HG03097 (cell line): ENCODE measurements at regions not wholly inside any gene's neighbourhood (a gene's known extent, or its start where the extent isn't known, plus 50 kb on each side); places are given as distances from the start of the nearest gene placed in this dataset.
"Not testable (repeated sequence)": the region's sequence is repeated elsewhere in the genome, so short reads cannot be mapped to it uniquely, and the experiment has no call there.

Experiments used
- ATAC-seq: cut with Tn5 transposase; IDR thresholded peaks from one replicate; pipeline ENCODE4 v1.9.1; 2021; ENCODE audit not compliant: unreplicated experiment, low FRiP score

DNA sequence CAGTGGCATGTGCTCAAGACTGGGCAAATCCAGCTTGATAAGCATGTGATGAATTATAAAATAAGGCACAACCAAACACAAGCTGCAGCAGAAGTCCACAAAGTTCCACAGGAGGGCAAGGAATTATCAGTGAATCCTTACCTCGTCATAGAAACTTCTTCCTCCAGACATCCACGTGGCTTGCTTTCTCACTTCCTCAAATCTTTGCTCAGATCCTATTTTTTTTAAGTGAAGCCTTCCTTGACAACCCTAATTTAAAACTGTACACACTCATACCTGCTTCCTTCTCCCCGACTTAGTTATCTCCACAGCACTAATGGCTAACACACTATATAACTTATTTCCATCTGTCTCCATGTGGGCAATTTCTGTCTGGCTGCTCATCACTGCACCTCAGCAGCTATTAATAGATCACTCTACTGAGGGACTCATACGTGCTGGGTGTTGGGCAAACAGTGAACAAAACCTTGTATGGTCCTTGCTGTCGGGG lies 320.7 kb downstream of the KLF13 start:
- not testable (repeated sequence) for ATAC-seq

DNA sequence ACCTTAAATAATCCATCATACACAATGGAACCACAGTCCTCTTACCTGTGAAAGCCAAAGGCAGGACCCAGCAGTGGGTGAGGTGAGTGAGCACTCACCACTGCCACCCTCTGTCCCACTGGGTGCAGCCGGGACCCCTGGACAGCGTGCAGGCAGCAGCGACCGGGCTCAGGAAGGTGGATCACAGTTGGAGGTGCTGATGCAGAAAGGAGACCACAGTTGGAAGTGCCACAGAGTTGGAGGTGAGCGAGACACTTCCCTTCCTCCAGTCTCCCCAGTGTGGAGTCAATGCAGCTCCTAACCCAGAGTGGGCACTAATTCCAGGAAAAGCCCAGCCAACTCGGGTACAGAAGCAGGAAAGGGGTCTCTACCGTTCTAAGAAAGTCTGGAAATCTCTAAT lies 323.0 kb downstream of the KLF13 start:
- ATAC-seq, result not testable (repeated sequence)

GRCh38 chr15:31650055-31650701 lies 323.5 kb downstream of the KLF13 start:
- not testable (repeated sequence) for ATAC-seq

GRCh38 chr15:31656915-31657314 lies 330.3 kb downstream of the KLF13 start:
- not testable (repeated sequence) for ATAC-seq

GRCh38 chr15:31660816-31661215 lies 334.2 kb downstream of the KLF13 start:
- no peak for ATAC-seq

GRCh38 chr15:31665732-31666131 lies 339.1 kb downstream of the KLF13 start:
- not testable (repeated sequence) for ATAC-seq

DNA sequence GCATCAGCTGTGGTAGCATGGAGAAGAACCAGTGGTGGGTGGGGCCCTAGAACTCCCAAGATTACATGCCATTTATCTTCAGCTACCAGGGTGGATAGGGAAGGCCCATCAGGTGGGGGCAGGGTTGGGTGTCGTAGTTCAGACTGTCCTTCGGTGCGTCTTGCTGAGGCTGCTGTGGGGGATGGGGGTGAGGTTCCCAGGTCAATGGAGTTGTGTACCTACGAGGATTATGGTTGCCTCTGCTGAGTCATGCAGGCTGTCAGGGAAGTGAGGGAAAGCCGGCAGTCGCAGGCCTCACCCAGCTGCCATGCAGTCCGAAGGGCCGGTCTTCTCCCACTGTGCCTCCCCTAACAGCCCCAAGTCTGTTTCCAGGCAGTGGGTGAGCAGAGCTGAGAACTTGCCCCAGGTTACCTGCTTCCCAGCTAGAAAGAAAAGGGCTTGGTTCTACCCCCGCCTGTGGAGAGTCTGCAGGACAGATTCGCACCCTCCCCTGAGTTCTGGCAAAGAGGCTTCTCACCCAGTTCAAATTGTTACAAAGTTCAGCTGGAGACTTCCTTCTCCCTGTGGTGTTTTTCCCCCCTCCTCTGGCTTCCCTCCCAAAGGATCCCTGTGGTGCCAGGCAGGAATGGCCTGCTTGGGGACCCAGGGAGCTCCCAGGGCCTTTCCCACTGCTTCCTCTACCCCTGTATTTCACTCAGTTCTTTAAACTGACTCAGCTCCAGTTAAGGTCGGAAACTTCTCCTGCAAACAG lies 342.7 kb downstream of the KLF13 start:
- not testable (repeated sequence) for ATAC-seq

GRCh38 chr15:31673263-31673662 lies 346.6 kb downstream of the KLF13 start:
- not testable (repeated sequence) for ATAC-seq

DNA sequence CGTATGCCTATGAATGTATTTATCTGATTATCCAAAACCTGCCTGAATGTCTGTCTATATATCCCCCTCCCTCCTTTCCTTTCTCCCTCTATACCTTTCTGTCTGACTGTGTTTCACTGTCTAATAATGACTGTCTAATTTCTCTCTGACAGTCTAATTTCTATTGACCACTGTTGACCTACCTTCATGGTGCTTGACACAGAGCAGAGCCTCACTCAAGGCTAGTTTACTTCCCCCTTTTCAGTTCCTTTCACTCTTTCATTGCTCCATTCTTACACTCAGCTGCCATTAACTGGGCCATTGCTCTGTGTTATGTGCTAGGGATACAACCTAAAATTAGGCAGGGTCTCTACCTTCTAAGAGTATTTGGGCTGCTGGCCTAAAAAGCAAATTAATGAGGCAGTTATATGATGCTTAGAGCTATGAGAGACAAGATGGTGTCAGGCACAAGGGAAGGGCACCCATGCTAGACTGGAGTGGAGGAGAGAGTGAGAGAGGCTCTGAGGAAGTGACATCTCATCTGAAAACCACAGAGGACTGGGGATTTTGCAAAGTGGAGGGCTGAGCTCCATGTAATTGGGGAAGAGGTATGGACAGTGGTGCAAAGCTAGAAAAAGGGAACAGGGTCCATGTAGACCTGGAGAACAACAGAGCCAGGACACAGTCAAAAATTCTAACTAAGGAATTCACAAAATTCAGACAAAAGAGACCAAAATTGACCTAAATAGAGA lies 348.6 kb upstream of the CHRNA7 start:
- not testable (repeated sequence) for ATAC-seq

DNA sequence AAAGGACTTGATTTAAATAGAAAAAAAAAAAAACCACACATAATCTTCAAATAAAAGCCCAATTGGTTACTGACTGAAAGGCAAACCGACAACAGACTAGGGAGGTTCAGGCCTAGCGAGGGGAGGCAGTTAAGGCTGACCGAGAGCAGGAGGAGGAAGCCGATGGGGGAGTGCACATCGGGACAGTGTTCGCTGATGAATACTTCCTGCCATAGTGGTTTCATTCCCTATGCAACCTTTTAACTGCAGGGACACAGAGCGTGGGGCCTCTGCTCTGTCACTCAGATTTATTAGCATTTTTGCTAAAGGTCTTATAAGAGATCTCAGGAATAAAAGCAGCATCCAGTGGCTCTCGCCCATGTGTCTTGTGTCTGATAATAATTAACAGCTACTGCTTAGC lies 343.2 kb upstream of the CHRNA7 start:
- ATAC-seq, result not testable (repeated sequence)

DNA sequence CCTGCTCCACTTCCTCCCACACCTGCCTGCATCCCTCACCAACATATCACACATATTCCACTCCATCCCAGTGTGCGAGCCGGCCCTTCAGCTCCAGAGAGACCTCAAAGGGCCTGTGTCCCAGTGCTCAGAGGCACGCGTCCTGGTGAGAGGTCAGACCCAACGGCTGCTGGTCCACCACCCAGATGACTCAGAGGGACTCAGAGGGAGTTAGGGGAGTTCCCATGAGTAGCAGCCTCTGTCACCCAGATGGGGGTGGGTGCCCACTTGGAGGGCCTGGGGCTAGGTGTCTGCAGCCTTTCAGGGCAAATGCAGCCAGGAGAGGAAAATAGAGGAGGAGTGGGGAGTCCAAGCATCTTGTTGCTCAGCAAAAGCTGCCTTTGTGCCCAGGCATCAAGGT lies 333.8 kb upstream of the CHRNA7 start:
- ATAC-seq, result not testable (repeated sequence)

- not testable (repeated sequence) for ATAC-seq
Observed at GRCh38 chr15:31705076-31705678, 325.1 kb upstream of the CHRNA7 start.

DNA sequence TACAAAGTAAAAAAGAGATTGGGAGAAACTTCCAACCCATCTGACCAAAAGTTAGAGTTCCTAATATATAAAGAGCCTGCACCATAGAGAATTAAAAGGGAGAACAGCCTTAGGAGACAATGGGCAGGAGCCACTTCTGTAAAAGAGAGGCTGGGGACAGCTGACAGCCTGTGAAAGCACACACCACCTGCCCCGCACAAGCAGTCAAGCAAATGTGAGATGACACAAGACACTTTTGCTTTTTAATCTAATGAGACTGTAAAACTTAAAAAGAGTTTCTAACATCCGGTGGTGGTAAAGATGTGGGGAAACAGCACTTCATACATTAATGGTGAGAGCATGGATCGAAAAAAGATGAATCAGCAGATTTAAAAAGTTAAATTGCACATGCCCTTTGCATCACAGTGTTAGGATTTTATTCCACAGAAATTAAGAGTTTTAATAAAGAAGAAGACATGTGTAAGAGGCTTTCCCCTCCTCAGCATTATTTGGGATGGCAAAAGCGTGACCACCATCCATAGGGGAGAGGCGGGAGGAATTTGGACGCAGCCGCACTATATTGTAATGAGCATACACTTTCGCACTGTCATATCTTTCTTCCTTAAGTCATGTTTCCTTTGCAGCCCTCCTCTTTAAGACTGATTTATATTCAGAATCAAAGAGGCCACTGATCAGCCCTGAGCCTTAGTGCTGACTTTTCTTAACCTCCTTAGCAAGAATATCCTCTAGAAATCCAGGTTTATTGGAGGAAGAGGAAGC lies 322.2 kb upstream of the CHRNA7 start:
- peak; percentile 49 for ATAC-seq

DNA sequence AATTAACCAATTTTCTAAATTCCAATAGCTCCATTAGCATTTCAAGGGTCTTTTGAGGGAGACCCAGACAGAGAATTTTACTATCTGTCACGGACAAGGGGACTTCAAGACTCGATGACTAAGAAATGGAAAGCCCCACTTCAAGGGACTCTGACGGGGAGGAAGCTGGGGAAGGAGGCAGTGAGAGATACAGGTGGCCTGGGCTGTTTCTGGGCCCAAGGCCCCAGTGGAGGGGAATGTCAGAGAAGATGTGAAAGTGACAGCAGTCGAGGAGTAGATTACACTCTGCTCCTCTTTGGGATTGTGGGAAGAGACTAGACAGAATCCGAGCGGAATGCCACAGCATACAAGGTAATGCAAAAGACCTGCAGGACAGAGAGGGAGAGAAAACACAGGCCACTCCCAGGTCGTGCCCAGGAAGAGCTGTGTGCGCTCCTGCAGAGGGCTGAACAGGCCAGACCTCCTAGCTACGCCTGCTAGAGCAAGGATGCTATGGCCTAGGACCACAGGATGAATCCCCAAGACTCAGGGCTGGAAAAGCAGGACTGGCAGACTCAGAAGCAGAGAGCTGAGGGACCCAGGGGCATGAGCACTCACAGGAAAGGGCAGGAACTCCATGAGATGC lies 321.5 kb upstream of the CHRNA7 start:
- peak; percentile 61 for ATAC-seq

GRCh38 chr15:31709479-31709878 lies 320.8 kb upstream of the CHRNA7 start:
- ATAC-seq, result not testable (repeated sequence)

DNA sequence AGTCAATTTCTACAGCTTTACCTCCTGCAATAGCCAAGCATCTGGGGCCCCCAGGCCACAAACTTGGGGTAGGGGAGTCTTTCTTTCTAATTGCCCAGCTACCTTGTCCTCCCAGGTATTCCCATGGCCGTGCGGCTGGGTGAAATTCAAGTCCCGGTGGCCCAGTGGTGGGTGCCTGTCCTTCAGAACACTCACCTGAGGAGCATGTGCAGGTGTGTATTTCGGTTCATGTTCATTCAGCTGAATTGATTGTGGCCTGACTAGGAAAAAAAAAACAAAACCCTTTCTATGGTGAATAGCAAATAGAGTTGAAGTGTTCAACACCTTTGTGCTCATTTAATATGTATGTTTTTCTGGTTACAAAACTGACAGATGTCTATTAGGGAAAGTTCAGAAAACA lies 319.5 kb upstream of the CHRNA7 start:
- not testable (repeated sequence) for ATAC-seq

DNA sequence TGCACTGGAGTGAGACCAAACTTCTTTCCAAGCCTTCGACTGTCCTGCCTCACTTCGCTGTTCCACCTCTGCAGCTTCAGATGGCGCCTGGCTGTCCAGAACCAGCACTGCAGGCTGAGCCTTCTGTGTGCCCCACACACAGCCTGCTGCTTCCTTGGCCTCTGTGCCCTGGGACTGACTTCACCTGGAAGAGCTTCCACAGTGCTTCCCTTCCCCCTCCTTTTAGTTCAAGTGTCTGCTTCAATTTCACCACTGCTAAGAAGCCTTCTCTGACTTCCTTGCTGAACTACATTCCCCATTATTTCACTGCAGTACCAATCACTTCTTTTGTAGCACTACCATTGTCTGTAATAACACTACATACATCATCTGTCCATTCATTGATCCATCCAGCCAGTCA lies 315.1 kb upstream of the CHRNA7 start:
- not testable (repeated sequence) for ATAC-seq

DNA sequence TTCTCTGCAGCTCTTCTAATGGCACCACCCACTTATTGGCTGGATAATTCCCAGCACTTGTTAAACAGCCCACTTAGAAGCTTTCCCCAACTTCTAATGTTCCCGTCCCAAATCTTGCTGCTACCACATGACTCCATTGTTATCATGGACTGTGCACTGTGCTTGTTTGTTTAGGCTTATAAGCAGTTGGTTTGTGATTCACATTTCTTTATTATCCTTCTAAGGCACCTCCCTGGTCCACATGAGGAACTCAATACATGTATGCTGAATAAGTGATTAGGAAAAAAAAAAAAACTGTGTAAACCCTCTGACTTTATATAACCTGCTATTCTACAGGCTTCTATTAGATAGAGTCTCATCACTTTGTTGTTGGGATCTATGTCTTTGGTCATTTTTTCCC lies 311.7 kb upstream of the CHRNA7 start:
- not testable (repeated sequence) for ATAC-seq

DNA sequence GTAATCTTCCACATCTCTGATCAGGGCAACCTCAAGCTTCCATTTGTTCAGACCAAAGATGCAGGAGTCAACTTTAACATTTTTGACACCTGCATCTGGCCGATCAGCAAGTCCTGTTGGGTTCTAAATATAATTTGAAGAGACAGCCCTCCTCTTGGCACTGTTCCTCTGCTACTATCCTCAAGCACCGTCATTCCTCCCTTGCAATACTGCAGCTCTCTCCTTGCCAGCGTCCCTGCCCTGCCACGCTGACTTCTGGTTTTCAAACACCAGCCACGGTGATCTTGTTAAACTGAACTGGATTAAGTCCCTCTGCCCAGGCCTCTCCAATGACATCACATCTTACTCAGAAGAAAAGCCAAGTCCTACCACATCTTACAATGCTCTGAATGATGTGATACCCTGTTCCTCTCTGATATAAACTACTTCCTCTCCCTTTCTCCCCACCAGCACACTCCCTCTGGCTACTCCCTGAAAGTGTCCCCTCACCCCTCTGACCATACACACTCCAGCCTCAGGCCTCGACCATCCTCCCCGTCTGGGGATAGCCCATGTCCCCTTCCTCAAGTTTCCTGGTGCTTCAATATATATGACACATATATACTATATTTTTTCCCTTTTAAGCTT lies 310.8 kb upstream of the CHRNA7 start:
- ATAC-seq, result not testable (repeated sequence)
